ENCODE measurements at regions not wholly inside any gene's neighbourhood (a gene's known extent, or its start where the extent isn't known, plus 50 kb on each side); places are given as distances from the start of the nearest gene placed in this dataset.

DNA sequence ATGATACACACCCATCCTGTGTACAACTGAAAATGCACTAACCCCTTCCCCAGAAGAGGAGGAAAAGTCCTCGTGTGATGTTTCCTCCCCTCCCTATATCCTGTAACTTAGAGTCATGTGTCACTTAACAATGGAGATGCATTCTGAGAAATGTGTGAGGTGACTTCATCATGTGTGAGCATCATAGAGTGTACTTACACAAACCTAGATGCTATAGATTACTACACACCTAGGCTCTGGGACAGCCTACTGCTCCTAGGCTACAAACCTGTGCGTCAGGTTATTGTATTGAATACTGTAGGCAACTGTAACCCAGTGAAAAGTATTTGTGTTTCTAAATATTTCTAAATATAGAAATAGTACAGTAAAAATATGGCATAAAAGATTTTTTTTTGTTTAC lies 98.6 kb upstream of the FAM180A start:
- Histone ChIP-seq H3K27ac (no peak overlapping the region), H3K27me3 (no peaks in the 10 kb centered on the region), H3K36me3 (no peaks in the 10 kb centered on the region), H3K9me3 (no peaks in the 10 kb centered on the region), H3K4me3 (no peak overlapping the region), H3K4me1 (no peaks in the 10 kb centered on the region)
- DNase-seq, result no peak
- intact Hi-C loops (cut with DNase I), result no loop called here
- 68 to 74% methylated on average over 2 of the region's 2 CpGs for WGBS, 2 donors
- TF ChIP-seq, protein P1, sequence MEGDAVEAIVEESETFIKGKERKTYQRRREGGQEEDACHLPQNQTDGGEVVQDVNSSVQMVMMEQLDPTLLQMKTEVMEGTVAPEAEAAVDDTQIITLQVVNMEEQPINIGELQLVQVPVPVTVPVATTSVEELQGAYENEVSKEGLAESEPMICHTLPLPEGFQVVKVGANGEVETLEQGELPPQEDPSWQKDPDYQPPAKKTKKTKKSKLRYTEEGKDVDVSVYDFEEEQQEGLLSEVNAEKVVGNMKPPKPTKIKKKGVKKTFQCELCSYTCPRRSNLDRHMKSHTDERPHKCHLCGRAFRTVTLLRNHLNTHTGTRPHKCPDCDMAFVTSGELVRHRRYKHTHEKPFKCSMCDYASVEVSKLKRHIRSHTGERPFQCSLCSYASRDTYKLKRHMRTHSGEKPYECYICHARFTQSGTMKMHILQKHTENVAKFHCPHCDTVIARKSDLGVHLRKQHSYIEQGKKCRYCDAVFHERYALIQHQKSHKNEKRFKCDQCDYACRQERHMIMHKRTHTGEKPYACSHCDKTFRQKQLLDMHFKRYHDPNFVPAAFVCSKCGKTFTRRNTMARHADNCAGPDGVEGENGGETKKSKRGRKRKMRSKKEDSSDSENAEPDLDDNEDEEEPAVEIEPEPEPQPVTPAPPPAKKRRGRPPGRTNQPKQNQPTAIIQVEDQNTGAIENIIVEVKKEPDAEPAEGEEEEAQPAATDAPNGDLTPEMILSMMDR (IDR thresholded peaks at IDR 0.05), result no peak
- TF ChIP-seq POLR2A (IDR thresholded peaks at IDR 0.05), result no peak

DNA sequence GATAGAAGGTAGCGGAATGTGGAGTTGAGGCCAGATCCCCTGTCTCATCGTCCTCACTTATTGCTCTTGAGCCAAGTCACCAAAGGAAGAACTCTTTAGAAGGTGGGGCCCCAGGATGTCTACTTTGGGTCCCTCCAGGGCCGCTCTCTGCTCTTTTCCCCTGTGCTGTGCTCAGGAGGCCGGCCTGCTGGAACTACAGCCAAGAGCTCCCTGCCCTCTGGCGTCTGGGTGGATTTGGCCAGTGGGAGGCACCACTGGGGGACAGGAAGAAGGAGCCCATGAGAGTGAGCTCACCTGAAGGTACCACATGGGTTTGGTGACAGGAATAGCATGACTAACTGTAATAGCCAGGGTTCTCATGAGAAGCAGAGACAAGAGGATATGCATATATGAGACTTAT lies 97.7 kb upstream of the FAM180A start:
- Histone ChIP-seq H3K27me3 (no peaks in the 10 kb centered on the region), H3K4me3 (no peak overlapping the region), H3K36me3 (no peaks in the 10 kb centered on the region), H3K9me3 (no peaks in the 10 kb centered on the region), H3K27ac (no peak overlapping the region), H3K4me1 (no peaks in the 10 kb centered on the region)
- no peak for TF ChIP-seq POLR2A (IDR thresholded peaks at IDR 0.05)
- TF ChIP-seq, protein P1 (IDR thresholded peaks at IDR 0.05), result no peak
- intact Hi-C loops (cut with DNase I), result no loop called here
- WGBS, 2 donors, result 72 to 83% methylated on average over 2 to 4 of the region's 5 CpGs
- DNase-seq, result no peak

DNA sequence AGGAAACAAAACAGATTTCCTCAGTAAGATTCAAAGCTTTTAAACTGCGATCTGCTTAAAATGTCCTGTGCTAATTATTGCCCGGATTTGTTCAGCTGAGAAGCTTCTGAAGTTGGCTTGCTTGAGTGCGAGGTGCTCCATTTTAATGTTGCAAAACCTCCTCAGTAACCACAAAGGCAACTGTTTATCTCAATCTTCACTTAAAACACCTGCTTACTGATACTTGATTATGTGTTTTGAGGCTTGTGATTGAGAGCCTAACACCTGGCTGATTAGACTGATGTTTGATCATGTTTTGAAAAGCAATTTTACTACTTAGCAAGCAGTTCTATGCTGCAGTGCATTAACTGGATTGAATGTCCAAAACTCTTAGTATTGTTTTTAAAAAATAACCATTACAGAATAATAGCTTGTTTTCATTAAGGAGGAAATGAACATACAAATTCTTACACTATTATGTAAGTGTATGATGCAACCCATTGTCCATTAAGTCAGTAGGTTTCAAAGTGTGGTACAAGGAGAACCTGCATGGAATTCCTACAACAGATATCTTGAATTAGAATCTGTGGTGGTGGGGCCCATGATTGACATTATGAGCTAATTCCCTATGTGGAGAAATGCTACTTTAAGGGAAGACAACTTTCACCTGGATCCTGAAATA lies 96.9 kb upstream of the FAM180A start:
- TF ChIP-seq, protein P1 (IDR thresholded peaks at IDR 0.05), result no peak
- TF ChIP-seq POLR2A (IDR thresholded peaks at IDR 0.05), result no peak
- H3K36me3 ChIP-seq, result no peaks in the 10 kb centered on the region
- H3K9me3 ChIP-seq, result no peaks in the 10 kb centered on the region
- H3K4me1 ChIP-seq, result no peaks in the 10 kb centered on the region
- H3K27me3 ChIP-seq, result no peaks in the 10 kb centered on the region
- 84 to 89% methylated on average over 3 of the region's 3 CpGs for WGBS, 2 donors
- intact Hi-C loops (cut with DNase I), result no loop called here
- no peak overlapping the region for H3K27ac ChIP-seq
- no peak for DNase-seq
- H3K4me3 ChIP-seq, result no peak overlapping the region

DNA sequence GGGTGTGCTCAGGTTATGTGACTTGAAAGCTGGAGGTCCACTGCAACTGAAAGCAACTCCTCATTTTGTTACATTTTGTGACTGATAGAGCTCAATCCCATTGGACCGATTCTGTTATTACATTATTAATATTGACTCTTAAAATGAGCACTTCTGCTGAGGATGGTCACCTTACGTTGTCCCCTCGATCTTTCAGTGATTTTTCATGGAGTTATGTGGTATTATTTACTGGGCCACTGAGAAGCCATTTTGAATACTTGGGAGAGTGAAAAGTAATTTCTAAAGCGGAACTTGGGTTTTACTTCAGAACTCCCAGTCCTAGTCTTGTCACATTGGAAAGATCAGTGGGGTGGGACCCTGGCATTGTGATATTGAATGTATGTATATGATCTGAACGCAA lies 96.3 kb upstream of the FAM180A start:
- no peak for DNase-seq
- no peaks in the 10 kb centered on the region for H3K36me3 ChIP-seq
- 90 to 94% methylated on average over 5 of the region's 5 CpGs for WGBS, 2 donors
- H3K27me3 ChIP-seq, result no peaks in the 10 kb centered on the region
- no peak overlapping the region for H3K4me3 ChIP-seq
- TF ChIP-seq POLR2A (IDR thresholded peaks at IDR 0.05), result no peak
- TF ChIP-seq, protein P1 (IDR thresholded peaks at IDR 0.05), result no peak
- intact Hi-C loops (cut with DNase I), result no loop called here
- H3K27ac ChIP-seq, result no peak overlapping the region
- no peaks in the 10 kb centered on the region for H3K4me1 ChIP-seq
- no peaks in the 10 kb centered on the region for H3K9me3 ChIP-seq

DNA sequence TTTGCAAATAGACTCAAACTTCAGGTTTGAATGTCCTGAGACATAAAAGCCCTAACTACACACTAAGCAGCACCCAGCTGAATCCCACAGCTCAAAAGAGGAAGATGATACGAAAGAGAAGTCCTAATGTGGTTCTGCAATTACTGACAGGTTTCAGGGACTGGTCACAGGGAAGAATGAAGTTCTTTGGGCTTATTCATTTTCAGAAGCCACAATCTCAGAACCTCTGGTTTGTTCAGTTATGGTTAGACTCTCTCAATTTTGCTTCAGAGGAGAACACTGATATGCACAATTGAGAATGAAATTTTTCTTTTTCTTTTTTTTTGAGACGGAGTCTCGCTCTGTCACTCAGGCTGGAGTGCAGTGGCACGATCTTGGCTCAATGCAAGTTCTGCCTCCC lies 94.6 kb upstream of the FAM180A start:
- 71 to 84% methylated on average over 3 to 4 of the region's 4 CpGs for whole genome bisulfite sequencing, 2 donors
- Histone ChIP-seq H3K36me3 (no peaks in the 10 kb centered on the region), H3K4me3 (no peak overlapping the region), H3K27me3 (no peaks in the 10 kb centered on the region), H3K9me3 (no peaks in the 10 kb centered on the region), H3K4me1 (no peaks in the 10 kb centered on the region), H3K27ac (no peak overlapping the region)
- no peak for DNase-seq
- TF ChIP-seq, protein P1 (IDR thresholded peaks at IDR 0.05), result no peak
- no peak for TF ChIP-seq POLR2A (IDR thresholded peaks at IDR 0.05)
- intact Hi-C loops (cut with DNase I), result no loop called here

All from esophagus squamous epithelium (tissue), 5 donors.